GM19467 (cell line): ENCODE measurements at regions not wholly inside any gene's neighbourhood (a gene's known extent, or its start where the extent isn't known, plus 50 kb on each side); places are given as distances from the start of the nearest gene placed in this dataset.
A peak's percentile ranks its signal among the peaks of the same experiment; 100 is the strongest.

Experiments used
- ATAC-seq: cut with Tn5 transposase; IDR thresholded peaks from one replicate; pipeline ENCODE4 v1.9.1; 2021; ENCODE audit warnings: mild to moderate bottlenecking, moderate library complexity; ENCODE audit not compliant: unreplicated experiment

GRCh38 chr12:75974323-75975187 lies 57.0 kb downstream of the PHLDA1 start:
- no peak for ATAC-seq

GRCh38 chr12:75971253-75971652 lies 60.3 kb downstream of the PHLDA1 start:
- ATAC-seq = no peak

- ATAC-seq = no peak
These were observed 61.3 kb downstream of the PHLDA1 start for GRCh38 chr12:75970310-75970709.

GRCh38 chr12:75969768-75970167 lies 61.8 kb downstream of the PHLDA1 start:
- ATAC-seq = no peak

- no peak for ATAC-seq
These were observed 65.9 kb downstream of the PHLDA1 start for GRCh38 chr12:75965661-75966060.

GRCh38 chr12:75964150-75964549 lies 67.4 kb downstream of the PHLDA1 start:
- no peak for ATAC-seq

- no peak for ATAC-seq
These were observed 69.7 kb downstream of the PHLDA1 start for GRCh38 chr12:75961878-75962277.

- ATAC-seq = no peak
These were observed 70.5 kb downstream of the PHLDA1 start for GRCh38 chr12:75960954-75961661.

- ATAC-seq = peak; percentile 57
These were observed 71.3 kb downstream of the PHLDA1 start for GRCh38 chr12:75960086-75960910.

GRCh38 chr12:75959506-75959905 lies 72.1 kb downstream of the PHLDA1 start:
- ATAC-seq = no peak

- ATAC-seq = no peak
These were observed 72.5 kb downstream of the PHLDA1 start for GRCh38 chr12:75959060-75959459.

- no peak for ATAC-seq
These were observed 76.3 kb downstream of the PHLDA1 start for GRCh38 chr12:75955251-75955650.

GRCh38 chr12:75954749-75955148 lies 76.8 kb downstream of the PHLDA1 start:
- ATAC-seq = no peak

GRCh38 chr12:75954041-75954440 lies 77.5 kb downstream of the PHLDA1 start:
- no peak for ATAC-seq

GRCh38 chr12:75953312-75953906 lies 78.2 kb downstream of the PHLDA1 start:
- no peak for ATAC-seq

- ATAC-seq = no peak
These were observed 79.9 kb downstream of the PHLDA1 start for GRCh38 chr12:75951399-75952278.

GRCh38 chr12:75947156-75947723 lies 84.3 kb downstream of the PHLDA1 start:
- ATAC-seq = no peak

GRCh38 chr12:75945581-75945980 lies 86.0 kb downstream of the PHLDA1 start:
- no peak for ATAC-seq

- ATAC-seq = no peak
These were observed 86.6 kb downstream of the PHLDA1 start for GRCh38 chr12:75944905-75945432.
